ENCODE measurements at regions not wholly inside any gene's neighbourhood (a gene's known extent, or its start where the extent isn't known, plus 50 kb on each side); places are given as distances from the start of the nearest gene placed in this dataset.
A peak's percentile ranks its signal among the peaks of the same experiment; 100 is the strongest.

- TF ChIP-seq POLR2AphosphoS5 (IDR thresholded peaks at IDR 0.05; ENCODE audit: borderline replicate concordance, low read depth, low read length) = peak; percentile 32; the same call in 1 of the 2 replicates
- TF ChIP-seq EZH2 (IDR thresholded peaks at IDR 0.05) = no peak
- TF ChIP-seq FOXP2 (optimal IDR thresholded peaks at IDR 0.05; ENCODE audit: control extremely low read depth, extremely low read length, insufficient read depth) = no peak
Observed at GRCh38 chr13:88752041-88752440, 1080.9 kb downstream of the SLITRK5 start.
